ENCODE measurements at regions not wholly inside any gene's neighbourhood (a gene's known extent, or its start where the extent isn't known, plus 50 kb on each side); places are given as distances from the start of the nearest gene placed in this dataset.

GRCh38 chr1:30264672-30265025 is 458.7 kb downstream of the MATN1 start:
- no peak for TF ChIP-seq CTCF (CRISPR knock-in tag; IDR thresholded peaks at IDR 0.05)
- no peak for TF ChIP-seq RAD21 (CRISPR knock-in tag; IDR thresholded peaks at IDR 0.05)
- no peak for TF ChIP-seq TARDBP (CRISPR knock-in tag; IDR thresholded peaks at IDR 0.05)
- no peak for TF ChIP-seq ZNF766 (CRISPR knock-in tag; IDR thresholded peaks at IDR 0.05; ENCODE audit: borderline replicate concordance)
- no peak for TF ChIP-seq BRD4 (CRISPR knock-in tag; IDR thresholded peaks at IDR 0.05)
- no peak for TF ChIP-seq ZHX1 (CRISPR knock-in tag; IDR thresholded peaks at IDR 0.05; ENCODE audit: low read depth)
- TF ChIP-seq GATAD1 (CRISPR knock-in tag; IDR thresholded peaks at IDR 0.05), result no peak
- TF ChIP-seq SALL1 (CRISPR knock-in tag; IDR thresholded peaks at IDR 0.05), result no peak
